WTC11 (cell line): ENCODE measurements at regions not wholly inside any gene's neighbourhood (a gene's known extent, or its start where the extent isn't known, plus 50 kb on each side); places are given as distances from the start of the nearest gene placed in this dataset.

Source experiments
- ATAC-seq: fragments of 200-7000 bp; cut with Tn5 transposase; 2 replicates; pipeline ENCODE4 v1.10.0; 2021; ENCODE audit warnings: mild to moderate bottlenecking, moderate library complexity
- CTCF ChIA-PET: fragments of 300-600 bp; sonication (Branson Sonifier 250); formaldehyde crosslinking; loops from one replicate; lab custom pipeline; 2021; ENCODE audit warnings: antibody characterized with exemption; lab: Charles Lee
- POLR2A ChIA-PET: fragments of 350-600 bp; sonication (Branson Sonifier 250); formaldehyde crosslinking; loops from one replicate; lab custom pipeline; 2021; ENCODE audit warnings: antibody characterized with exemption; lab: Charles Lee
- DNase-seq: peaks from one replicate; pipeline ENCODE4 v3.0.0; 2021; ENCODE audit warnings: low spot score
- H3K27ac Mint-ChIP-seq: 2 replicates; pipeline ENCODE4 v1.8.0; 2021; ENCODE audit warnings: mixed read lengths
- H3K27me3 Mint-ChIP-seq: 2 replicates; pipeline ENCODE4 v1.8.0; 2021; ENCODE audit warnings: low read depth, mild to moderate bottlenecking, moderate library complexity, mixed read lengths
- H3K36me3 Mint-ChIP-seq: 2 replicates; pipeline ENCODE4 v1.8.0; 2021; ENCODE audit warnings: mixed read lengths
- H3K4me1 Mint-ChIP-seq: 2 replicates; pipeline ENCODE4 v1.8.0; 2022; ENCODE audit warnings: mixed read lengths
- H3K4me3 Mint-ChIP-seq: 2 replicates; pipeline ENCODE4 v1.8.0; 2021; ENCODE audit warnings: mild to moderate bottlenecking, moderate library complexity, mixed read lengths
- H3K9me3 Mint-ChIP-seq: 2 replicates; pipeline ENCODE4 v1.8.0; 2021; ENCODE audit warnings: mixed read lengths
- ATF1 ChIP-seq: sonication (generic); formaldehyde crosslinking; IDR thresholded peaks from 2 replicates; pipeline ENCODE4 v1.8.1; 2023; ENCODE audit warnings: mild to moderate bottlenecking, moderate library complexity, missing genetic modification reagents
- CBFB ChIP-seq: sonication (generic); formaldehyde crosslinking; IDR thresholded peaks from 2 replicates; pipeline ENCODE4 v1.8.1; 2022; ENCODE audit warnings: mild to moderate bottlenecking, low read depth, missing genetic modification reagents
- CREB1 ChIP-seq: sonication (generic); formaldehyde crosslinking; IDR thresholded peaks from 2 replicates; pipeline ENCODE4 v1.8.0; 2023; ENCODE audit warnings: mild to moderate bottlenecking, missing genetic modification reagents
- CREM ChIP-seq: sonication (generic); formaldehyde crosslinking; IDR thresholded peaks from 2 replicates; pipeline ENCODE4 v1.8.1; 2022; ENCODE audit warnings: mild to moderate bottlenecking, missing genetic modification reagents, moderate library complexity
- ELF4 ChIP-seq: sonication (generic); formaldehyde crosslinking; IDR thresholded peaks from 2 replicates; pipeline ENCODE4 v1.8.1; 2022; ENCODE audit warnings: low read depth, mild to moderate bottlenecking, moderate library complexity, missing genetic modification reagents
- EMX1 ChIP-seq: fragments of 250-450 bp; sonication (Bioruptor Pico); IDR thresholded peaks from 2 replicates; pipeline ENCODE4 v1.8.0; 2021; ENCODE audit warnings: mild to moderate bottlenecking
- ESRRA ChIP-seq: sonication (generic); formaldehyde crosslinking; IDR thresholded peaks from 2 replicates; pipeline ENCODE4 v1.8.1; 2022; ENCODE audit warnings: mild to moderate bottlenecking, missing genetic modification reagents, borderline replicate concordance
- ETV6 ChIP-seq: sonication (generic); formaldehyde crosslinking; IDR thresholded peaks from 2 replicates; pipeline ENCODE4 v1.8.1; 2022; ENCODE audit warnings: mild to moderate bottlenecking, missing genetic modification reagents
- FOXJ3 ChIP-seq: sonication (generic); formaldehyde crosslinking; IDR thresholded peaks from 2 replicates; pipeline ENCODE4 v1.9.0; 2021; ENCODE audit warnings: missing genetic modification reagents, mild to moderate bottlenecking, borderline replicate concordance
- FOXP1 ChIP-seq: sonication (generic); formaldehyde crosslinking; IDR thresholded peaks from 2 replicates; pipeline ENCODE4 v1.8.0; 2022; ENCODE audit warnings: missing genetic modification reagents, mild to moderate bottlenecking, moderate library complexity, borderline replicate concordance
- GABPB1 ChIP-seq: sonication (generic); formaldehyde crosslinking; IDR thresholded peaks from 2 replicates; pipeline ENCODE4 v1.8.1; 2023; ENCODE audit warnings: mild to moderate bottlenecking, missing genetic modification reagents
- JUN ChIP-seq: sonication (generic); formaldehyde crosslinking; IDR thresholded peaks from 2 replicates; pipeline ENCODE4 v1.8.0; 2023; ENCODE audit warnings: mild to moderate bottlenecking, missing genetic modification reagents
- KAT7 ChIP-seq: sonication (generic); formaldehyde crosslinking; IDR thresholded peaks from 2 replicates; pipeline ENCODE4 v1.8.1; 2023; ENCODE audit warnings: missing genetic modification reagents, mild to moderate bottlenecking, borderline replicate concordance
- MYBL2 ChIP-seq: sonication (generic); formaldehyde crosslinking; IDR thresholded peaks from 2 replicates; pipeline ENCODE4 v1.8.1; 2023; ENCODE audit warnings: mild to moderate bottlenecking, moderate library complexity, missing genetic modification reagents
- NFE2L1 ChIP-seq: sonication (generic); formaldehyde crosslinking; IDR thresholded peaks from 2 replicates; pipeline ENCODE4 v1.8.1; 2023; ENCODE audit warnings: missing genetic modification reagents
- NR2C2 ChIP-seq: sonication (generic); formaldehyde crosslinking; IDR thresholded peaks from 2 replicates; pipeline ENCODE4 v1.8.0; 2022; ENCODE audit warnings: mild to moderate bottlenecking, missing genetic modification reagents
- NR3C1 ChIP-seq: sonication (generic); formaldehyde crosslinking; conservative IDR thresholded peaks from 2 replicates; pipeline ENCODE4 v1.8.1; 2023; ENCODE audit warnings: low read depth, mild to moderate bottlenecking, missing genetic modification reagents
- PRRX2 ChIP-seq: fragments of 250-450 bp; sonication (Bioruptor Pico); IDR thresholded peaks from 2 replicates; pipeline ENCODE4 v1.8.0; 2021; ENCODE audit warnings: mild to moderate bottlenecking
- SMAD3 ChIP-seq: sonication (generic); formaldehyde crosslinking; IDR thresholded peaks from 2 replicates; pipeline ENCODE4 v1.8.0; 2022; ENCODE audit warnings: missing genetic modification reagents, mild to moderate bottlenecking, borderline replicate concordance
- SOX15 ChIP-seq: fragments of 250-450 bp; sonication (Bioruptor Pico); IDR thresholded peaks from 2 replicates; pipeline ENCODE4 v1.9.0; 2021; ENCODE audit warnings: mild to moderate bottlenecking
- SP1 ChIP-seq: sonication (generic); formaldehyde crosslinking; conservative IDR thresholded peaks from 2 replicates; pipeline ENCODE4 v1.8.1; 2022; ENCODE audit warnings: missing genetic modification reagents
- TEAD1 ChIP-seq: sonication (generic); formaldehyde crosslinking; IDR thresholded peaks from 2 replicates; pipeline ENCODE4 v1.8.0; 2022; ENCODE audit warnings: mild to moderate bottlenecking, missing genetic modification reagents
- TP53 ChIP-seq: sonication (generic); formaldehyde crosslinking; IDR thresholded peaks from 2 replicates; pipeline ENCODE4 v1.8.1; 2023; ENCODE audit warnings: mild to moderate bottlenecking, missing genetic modification reagents
- ZNF423 ChIP-seq: fragments of 250-450 bp; sonication (Bioruptor Pico); IDR thresholded peaks from 2 replicates; pipeline ENCODE4 v2.1.2; 2022; ENCODE audit warnings: mild to moderate bottlenecking, moderate library complexity
- TF ChIP-seq, protein P1 (sequence below): sonication (generic); formaldehyde crosslinking; IDR thresholded peaks from 2 replicates; pipeline ENCODE4 v1.8.0; 2023; ENCODE audit warnings: missing genetic modification reagents
- TF ChIP-seq, protein P2 (sequence below): sonication (generic); formaldehyde crosslinking; IDR thresholded peaks from 2 replicates; pipeline ENCODE4 v1.8.1; 2023; ENCODE audit warnings: mild to moderate bottlenecking, missing genetic modification reagents, moderate library complexity
- TF ChIP-seq, protein P3 (sequence below): fragments of 250-450 bp; sonication (Bioruptor Pico); IDR thresholded peaks from 2 replicates; pipeline ENCODE4 v1.9.0; 2021; ENCODE audit warnings: mild to moderate bottlenecking
- TF ChIP-seq, protein P4 (sequence below): sonication (generic); formaldehyde crosslinking; IDR thresholded peaks from 2 replicates; pipeline ENCODE4 v1.8.1; 2022; ENCODE audit warnings: mild to moderate bottlenecking, missing genetic modification reagents, moderate library complexity, borderline replicate concordance
- TF ChIP-seq, protein P5 (sequence below): fragments of 200-600 bp; IDR thresholded peaks from 2 replicates; pipeline ENCODE4 v1.8.0; 2022; ENCODE audit warnings: antibody characterized with exemption

DNA sequence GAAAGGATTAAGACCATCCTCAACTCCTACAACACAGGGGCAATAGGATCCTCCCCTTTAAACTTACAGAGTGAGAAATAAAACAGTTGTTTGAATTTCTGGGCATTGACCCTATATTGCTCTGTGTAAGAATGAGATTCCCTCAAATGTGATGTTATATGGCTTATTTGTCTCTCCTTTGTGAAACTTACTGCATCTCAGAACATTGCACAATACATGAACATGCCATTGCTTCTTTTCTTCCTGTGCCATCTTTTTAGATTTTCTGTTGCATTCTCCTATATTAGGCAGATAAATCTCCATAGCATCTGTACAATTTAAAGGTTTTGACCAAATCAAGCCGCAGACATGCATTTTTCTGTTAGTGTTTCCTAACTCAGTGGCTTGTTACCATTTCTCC lies 941.9 kb upstream of the FANCL start:
- CTCF ChIA-PET: interaction anchor here (0.9 to 1.7 kb wide), 3 partner anchors 9 to 157 kb away, joined by 3 to 26 read pairs (median 7); no protein-coding TSS in a partner anchor
- Mint-ChIP-seq H3K36me3 (no peaks in the 10 kb centered on the region), H3K4me3 (no peak overlapping the region), H3K27me3 (peaks cover 50% of the 10 kb centered on the region), H3K27ac (no peak overlapping the region), H3K9me3 (no peaks in the 10 kb centered on the region), H3K4me1 (peaks cover 24% of the 10 kb centered on the region)
- TF ChIP-seq CBFB (CRISPR knock-in tag) (no peak), SP1 (CRISPR knock-in tag) (no peak), EMX1 (CRISPR knock-in tag) (no peak), JUN (CRISPR knock-in tag) (no peak), FOXP1 (CRISPR knock-in tag) (no peak), NFE2L1 (no peak), ZNF423 (no peak), SOX15 (CRISPR knock-in tag) (no peak), ESRRA (CRISPR knock-in tag) (no peak)
- TF ChIP-seq, protein P1, sequence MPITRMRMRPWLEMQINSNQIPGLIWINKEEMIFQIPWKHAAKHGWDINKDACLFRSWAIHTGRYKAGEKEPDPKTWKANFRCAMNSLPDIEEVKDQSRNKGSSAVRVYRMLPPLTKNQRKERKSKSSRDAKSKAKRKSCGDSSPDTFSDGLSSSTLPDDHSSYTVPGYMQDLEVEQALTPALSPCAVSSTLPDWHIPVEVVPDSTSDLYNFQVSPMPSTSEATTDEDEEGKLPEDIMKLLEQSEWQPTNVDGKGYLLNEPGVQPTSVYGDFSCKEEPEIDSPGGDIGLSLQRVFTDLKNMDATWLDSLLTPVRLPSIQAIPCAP (CRISPR knock-in tag): no peak
- TF ChIP-seq, protein P2, sequence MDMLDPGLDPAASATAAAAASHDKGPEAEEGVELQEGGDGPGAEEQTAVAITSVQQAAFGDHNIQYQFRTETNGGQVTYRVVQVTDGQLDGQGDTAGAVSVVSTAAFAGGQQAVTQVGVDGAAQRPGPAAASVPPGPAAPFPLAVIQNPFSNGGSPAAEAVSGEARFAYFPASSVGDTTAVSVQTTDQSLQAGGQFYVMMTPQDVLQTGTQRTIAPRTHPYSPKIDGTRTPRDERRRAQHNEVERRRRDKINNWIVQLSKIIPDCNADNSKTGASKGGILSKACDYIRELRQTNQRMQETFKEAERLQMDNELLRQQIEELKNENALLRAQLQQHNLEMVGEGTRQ: no peak
- TF ChIP-seq, protein P3, sequence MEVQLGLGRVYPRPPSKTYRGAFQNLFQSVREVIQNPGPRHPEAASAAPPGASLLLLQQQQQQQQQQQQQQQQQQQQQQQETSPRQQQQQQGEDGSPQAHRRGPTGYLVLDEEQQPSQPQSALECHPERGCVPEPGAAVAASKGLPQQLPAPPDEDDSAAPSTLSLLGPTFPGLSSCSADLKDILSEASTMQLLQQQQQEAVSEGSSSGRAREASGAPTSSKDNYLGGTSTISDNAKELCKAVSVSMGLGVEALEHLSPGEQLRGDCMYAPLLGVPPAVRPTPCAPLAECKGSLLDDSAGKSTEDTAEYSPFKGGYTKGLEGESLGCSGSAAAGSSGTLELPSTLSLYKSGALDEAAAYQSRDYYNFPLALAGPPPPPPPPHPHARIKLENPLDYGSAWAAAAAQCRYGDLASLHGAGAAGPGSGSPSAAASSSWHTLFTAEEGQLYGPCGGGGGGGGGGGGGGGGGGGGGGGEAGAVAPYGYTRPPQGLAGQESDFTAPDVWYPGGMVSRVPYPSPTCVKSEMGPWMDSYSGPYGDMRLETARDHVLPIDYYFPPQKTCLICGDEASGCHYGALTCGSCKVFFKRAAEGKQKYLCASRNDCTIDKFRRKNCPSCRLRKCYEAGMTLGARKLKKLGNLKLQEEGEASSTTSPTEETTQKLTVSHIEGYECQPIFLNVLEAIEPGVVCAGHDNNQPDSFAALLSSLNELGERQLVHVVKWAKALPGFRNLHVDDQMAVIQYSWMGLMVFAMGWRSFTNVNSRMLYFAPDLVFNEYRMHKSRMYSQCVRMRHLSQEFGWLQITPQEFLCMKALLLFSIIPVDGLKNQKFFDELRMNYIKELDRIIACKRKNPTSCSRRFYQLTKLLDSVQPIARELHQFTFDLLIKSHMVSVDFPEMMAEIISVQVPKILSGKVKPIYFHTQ (CRISPR knock-in tag): no peak
- DNase-seq: no peak
- POLR2A ChIA-PET: no interaction called here
- no peak for ATAC-seq

DNA sequence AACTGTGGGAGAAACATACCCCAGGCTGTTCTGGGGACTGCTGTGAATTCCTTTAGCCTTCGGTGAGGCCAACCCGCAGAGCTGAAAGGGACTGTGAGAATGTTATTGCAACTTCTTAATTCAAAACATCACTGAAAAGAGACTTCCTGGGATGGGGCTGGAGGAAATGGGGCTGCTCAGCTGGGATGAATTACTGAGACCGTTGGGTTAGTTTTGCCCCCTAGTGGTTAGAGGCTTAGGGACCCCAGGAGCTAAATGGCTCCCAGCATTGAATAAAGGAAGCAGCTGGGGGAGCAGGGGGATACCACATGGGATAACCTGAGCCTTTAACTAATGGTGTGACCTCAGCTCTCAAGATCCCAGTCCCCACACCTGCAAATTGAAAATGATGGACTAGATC lies 941.1 kb upstream of the FANCL start:
- Mint-ChIP-seq H3K36me3 (no peaks in the 10 kb centered on the region), H3K27ac (no peak overlapping the region), H3K27me3 (peaks cover 50% of the 10 kb centered on the region), H3K4me1 (peaks cover 24% of the 10 kb centered on the region), H3K9me3 (no peaks in the 10 kb centered on the region), H3K4me3 (no peak overlapping the region)
- DNase-seq (peak; percentile 61), ATAC-seq (peak; percentile 97)
- 0 out of 2 replicates have a peak, but pooled peaks have one; percentile 23 for TF ChIP-seq ETV6 (CRISPR knock-in tag)
- no peak for TF ChIP-seq ATF1 (CRISPR knock-in tag)
- no peak for TF ChIP-seq TEAD1 (CRISPR knock-in tag)
- no peak for TF ChIP-seq ELF4 (CRISPR knock-in tag)
- TF ChIP-seq FOXJ3 (CRISPR knock-in tag): no peak
- TF ChIP-seq, protein P4, sequence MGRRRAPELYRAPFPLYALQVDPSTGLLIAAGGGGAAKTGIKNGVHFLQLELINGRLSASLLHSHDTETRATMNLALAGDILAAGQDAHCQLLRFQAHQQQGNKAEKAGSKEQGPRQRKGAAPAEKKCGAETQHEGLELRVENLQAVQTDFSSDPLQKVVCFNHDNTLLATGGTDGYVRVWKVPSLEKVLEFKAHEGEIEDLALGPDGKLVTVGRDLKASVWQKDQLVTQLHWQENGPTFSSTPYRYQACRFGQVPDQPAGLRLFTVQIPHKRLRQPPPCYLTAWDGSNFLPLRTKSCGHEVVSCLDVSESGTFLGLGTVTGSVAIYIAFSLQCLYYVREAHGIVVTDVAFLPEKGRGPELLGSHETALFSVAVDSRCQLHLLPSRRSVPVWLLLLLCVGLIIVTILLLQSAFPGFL (CRISPR knock-in tag): no peak
- TF ChIP-seq CREB1 (CRISPR knock-in tag): no peak
- no peak for TF ChIP-seq TP53 (CRISPR knock-in tag)
- TF ChIP-seq, protein P5, sequence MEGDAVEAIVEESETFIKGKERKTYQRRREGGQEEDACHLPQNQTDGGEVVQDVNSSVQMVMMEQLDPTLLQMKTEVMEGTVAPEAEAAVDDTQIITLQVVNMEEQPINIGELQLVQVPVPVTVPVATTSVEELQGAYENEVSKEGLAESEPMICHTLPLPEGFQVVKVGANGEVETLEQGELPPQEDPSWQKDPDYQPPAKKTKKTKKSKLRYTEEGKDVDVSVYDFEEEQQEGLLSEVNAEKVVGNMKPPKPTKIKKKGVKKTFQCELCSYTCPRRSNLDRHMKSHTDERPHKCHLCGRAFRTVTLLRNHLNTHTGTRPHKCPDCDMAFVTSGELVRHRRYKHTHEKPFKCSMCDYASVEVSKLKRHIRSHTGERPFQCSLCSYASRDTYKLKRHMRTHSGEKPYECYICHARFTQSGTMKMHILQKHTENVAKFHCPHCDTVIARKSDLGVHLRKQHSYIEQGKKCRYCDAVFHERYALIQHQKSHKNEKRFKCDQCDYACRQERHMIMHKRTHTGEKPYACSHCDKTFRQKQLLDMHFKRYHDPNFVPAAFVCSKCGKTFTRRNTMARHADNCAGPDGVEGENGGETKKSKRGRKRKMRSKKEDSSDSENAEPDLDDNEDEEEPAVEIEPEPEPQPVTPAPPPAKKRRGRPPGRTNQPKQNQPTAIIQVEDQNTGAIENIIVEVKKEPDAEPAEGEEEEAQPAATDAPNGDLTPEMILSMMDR: peak; percentile 40
- no peak for TF ChIP-seq CREM (CRISPR knock-in tag)
- TF ChIP-seq NR2C2 (CRISPR knock-in tag): no peak
- no peak for TF ChIP-seq PRRX2 (CRISPR knock-in tag)
- TF ChIP-seq NR3C1: no peak
- TF ChIP-seq MYBL2 (CRISPR knock-in tag): no peak
- no peak for TF ChIP-seq GABPB1
- TF ChIP-seq KAT7 (CRISPR knock-in tag): no peak
- TF ChIP-seq SMAD3 (CRISPR knock-in tag): no peak
- CTCF ChIA-PET: interaction anchor here (0.7 to 1.9 kb wide), 15 partner anchors 10 to 935 kb away, joined by 3 to 26 read pairs (median 3); no protein-coding TSS in a partner anchor
- POLR2A ChIA-PET: no interaction called here
